HG02981 (cell line): ENCODE measurements at regions not wholly inside any gene's neighbourhood (a gene's known extent, or its start where the extent isn't known, plus 50 kb on each side); places are given as distances from the start of the nearest gene placed in this dataset.
"Not testable (repeated sequence)": the region's sequence is repeated elsewhere in the genome, so short reads cannot be mapped to it uniquely, and the experiment has no call there.

Experiments used
- ATAC-seq: cut with Tn5 transposase; IDR thresholded peaks from one replicate; pipeline ENCODE4 v1.9.1; 2021; ENCODE audit warnings: mild to moderate bottlenecking, moderate library complexity; ENCODE audit not compliant: unreplicated experiment

GRCh38 chr22:23397613-23398567, 182.2 kb downstream of the IGLL1 start:
- ATAC-seq, result no peak

GRCh38 chr22:23397008-23397612, 183.0 kb downstream of the IGLL1 start:
- ATAC-seq, result no peak

GRCh38 chr22:23396362-23397007, 183.6 kb downstream of the IGLL1 start:
- no peak for ATAC-seq

- no peak for ATAC-seq
Observed at GRCh38 chr22:23395530-23396361, 184.3 kb downstream of the IGLL1 start.

GRCh38 chr22:23394525-23395326, 185.4 kb downstream of the IGLL1 start:
- ATAC-seq, result no peak

- no peak for ATAC-seq
Observed at GRCh38 chr22:23393721-23394320, 186.3 kb downstream of the IGLL1 start.

- ATAC-seq, result not testable (repeated sequence)
Observed at GRCh38 chr22:23393199-23393598, 186.9 kb downstream of the IGLL1 start.

GRCh38 chr22:23392420-23393121, 187.5 kb downstream of the IGLL1 start:
- ATAC-seq, result no peak

GRCh38 chr22:23391022-23391421, 189.1 kb downstream of the IGLL1 start:
- no peak for ATAC-seq

GRCh38 chr22:23389271-23390071, 190.6 kb downstream of the IGLL1 start:
- no peak for ATAC-seq

- ATAC-seq, result no peak
Observed at GRCh38 chr22:23388517-23388890, 191.6 kb downstream of the IGLL1 start.

GRCh38 chr22:23387827-23388516, 192.1 kb downstream of the IGLL1 start:
- ATAC-seq, result no peak

GRCh38 chr22:23386822-23387580, 193.1 kb downstream of the IGLL1 start:
- ATAC-seq, result no peak

- ATAC-seq, result no peak
Observed at GRCh38 chr22:23385678-23386631, 194.1 kb downstream of the IGLL1 start.

GRCh38 chr22:23384923-23385677, 195.0 kb downstream of the IGLL1 start:
- no peak for ATAC-seq
